Right lobe of liver (tissue), 6 donors: ENCODE measurements at regions not wholly inside any gene's neighbourhood (a gene's known extent, or its start where the extent isn't known, plus 50 kb on each side); places are given as distances from the start of the nearest gene placed in this dataset.

Source experiments
- ATAC-seq, 4 donors: fragments of 200-7000 bp; cut with Tn5 transposase; one replicate each; pipeline ENCODE4 v1.9.1; 2020; ENCODE audit warnings: mild to moderate bottlenecking in 4 of 4, moderate library complexity in 4 of 4
- DNase-seq, 3 donors: peaks; one replicate each; pipeline ENCODE4 v3.0.0-alpha.2; 2020
- H3K27ac ChIP-seq, 3 donors: fragments of 200-600 bp; one replicate each; pipeline ENCODE4 v1.8.0; 2022
- H3K27me3 ChIP-seq, 2 donors: fragments of 200-600 bp; one replicate each; pipeline ENCODE4 v1.8.0; 2022
- H3K36me3 ChIP-seq, 4 donors: fragments of 200-600 bp; sonication (generic) in 1 of 4; one replicate each; pipeline versions ENCODE4 v1.5.1 to v1.8.0; 2017 to 2022; ENCODE audit warnings: control low read depth in 1 of 4
- H3K4me1 ChIP-seq, 4 donors: fragments of 200-600 bp; sonication (generic) in 1 of 4; one replicate each; pipeline versions ENCODE4 v1.5.1 to v1.8.0; 2017 to 2022; ENCODE audit warnings: control low read depth in 1 of 4
- H3K4me3 ChIP-seq, 3 donors: fragments of 200-600 bp; one replicate each; pipeline ENCODE4 v1.8.0; 2022
- H3K9me3 ChIP-seq, 4 donors: fragments of 200-600 bp; sonication (generic) in 1 of 4; one replicate each; pipeline versions ENCODE4 v1.5.1 to v1.8.0; 2017 to 2022; ENCODE audit warnings: control low read depth in 1 of 4
- CTCF ChIP-seq, 4 donors: fragments of 200-600 bp in 3 of 4; fragments of 450-650 bp in 1 of 4; IDR thresholded peaks; one replicate each; pipeline versions ENCODE4 v1.5.1 to v1.8.0; 2016 to 2022; ENCODE audit warnings: antibody characterized with exemption in 4 of 4, mild to moderate bottlenecking in 2 of 4
- POLR2A ChIP-seq: fragments of 450-650 bp; IDR thresholded peaks from one replicate; pipeline ENCODE4 v1.6.1; 2017; ENCODE audit warnings: antibody characterized with exemption, mild to moderate bottlenecking
- WGBS: methylation state at CpG from one replicate; pipeline ENCODE4 v1.1.6; 2018; ENCODE audit warnings: low coverage, low lambda C conversion rate; ENCODE audit not compliant: insufficient coverage; ENCODE audit errors: missing lambda C conversion rate; 5-methylcytosine and 5-hydroxymethylcytosine counted together
- intact Hi-C, 2 donors: fragments of 100-400 bp; cut with DNase I; formaldehyde crosslinking; loops; one replicate each; pipeline versions ENCODE4 v1.11.2 to v1.14.1; 2022
- donor health status: DM: no; HTN: yes; CAD: no.
- donor health status: DM: no; HTN: no; CAD: no.
- donor health status: DM: no; HTN: no; CAD: no.
- donor health status: DM: no; HTN: yes; CAD: no.
- donor health status: DM: no; HTN: yes; CAD: no.

- Histone ChIP-seq H3K27me3 (no peaks in the 10 kb centered on the region), H3K27ac (no peak overlapping the region), H3K36me3 (no peaks in the 10 kb centered on the region), H3K4me3 (no peak overlapping the region), H3K4me1 (no peaks in the 10 kb centered on the region), H3K9me3 (no peaks in the 10 kb centered on the region)
- no peak for ATAC-seq
- WGBS = 46% methylated on average over 9 of the region's 9 CpGs
- DNase-seq = no peak
- no peak for TF ChIP-seq CTCF (IDR thresholded peaks at IDR 0.05)
- TF ChIP-seq POLR2A = no peak
- intact Hi-C loops = no loop called here
Measured at GRCh38 chr10:126783806-126784557, 113.5 kb upstream of the C10orf90 start.

- 54% methylated on average over 3 of the region's 3 CpGs for WGBS
- TF ChIP-seq CTCF (IDR thresholded peaks at IDR 0.05) (no peak), POLR2A (no peak)
- Histone ChIP-seq H3K4me3 (no peak overlapping the region), H3K9me3 (no peaks in the 10 kb centered on the region), H3K27me3 (no peaks in the 10 kb centered on the region), H3K27ac (no peak overlapping the region), H3K36me3 (no peaks in the 10 kb centered on the region), H3K4me1 (no peaks in the 10 kb centered on the region)
- intact Hi-C loops = no loop called here
- no peak for ATAC-seq
- DNase-seq = no peak
Measured at GRCh38 chr10:126787201-126787600, 116.7 kb upstream of the C10orf90 start.

GRCh38 chr10:126795318-126795717 is 109.9 kb upstream of the DOCK1 start:
- Histone ChIP-seq H3K27me3 (no peaks in the 10 kb centered on the region), H3K36me3 (no peaks in the 10 kb centered on the region), H3K4me1 (no peaks in the 10 kb centered on the region), H3K9me3 (no peaks in the 10 kb centered on the region), H3K4me3 (no peak overlapping the region), H3K27ac (no peak overlapping the region)
- TF ChIP-seq POLR2A (no peak), CTCF (IDR thresholded peaks at IDR 0.05) (no peak)
- intact Hi-C loops = no loop called here
- ATAC-seq (no peak), DNase-seq (no peak)
- 73% methylated on average over 2 of the region's 2 CpGs for WGBS

- Histone ChIP-seq H3K27me3 (no peaks in the 10 kb centered on the region), H3K36me3 (no peaks in the 10 kb centered on the region), H3K9me3 (no peaks in the 10 kb centered on the region), H3K4me3 (no peak overlapping the region), H3K4me1 (no peaks in the 10 kb centered on the region), H3K27ac (no peak overlapping the region)
- no peak for ATAC-seq
- intact Hi-C loops = no loop called here
- WGBS = 46% methylated on average over 12 of the region's 13 CpGs
- TF ChIP-seq POLR2A (no peak), CTCF (IDR thresholded peaks at IDR 0.05) (no peak)
- no peak for DNase-seq
Measured at GRCh38 chr10:126798649-126799048, 106.6 kb upstream of the DOCK1 start.
